Smooth muscle cell (in vitro differentiated cells): ENCODE measurements at regions not wholly inside any gene's neighbourhood (a gene's known extent, or its start where the extent isn't known, plus 50 kb on each side); places are given as distances from the start of the nearest gene placed in this dataset.
A peak's percentile ranks its signal among the peaks of the same experiment; 100 is the strongest.

Experiments
- DNase-seq: peaks from one replicate; lab custom pipeline; 2025; ENCODE audit not compliant: unreplicated experiment; lab: John Stamatoyannopoulos, UW
- H2AFZ ChIP-seq: fragments of 200-600 bp; sonication (generic); 2 replicates; pipeline ENCODE4 v1.6.0; 2016; ENCODE audit warnings: antibody characterized with exemption, low read depth, mild to moderate bottlenecking
- H3F3A ChIP-seq: fragments of 200-600 bp; sonication (generic); 2 replicates; pipeline ENCODE4 v1.6.0; 2017; ENCODE audit warnings: antibody characterized with exemption, low read depth
- H3K27ac ChIP-seq: fragments of 200-600 bp; sonication (generic); 2 replicates; pipeline ENCODE4 v1.5.1; 2016; ENCODE audit warnings: low read depth, mild to moderate bottlenecking
- H3K27me3 ChIP-seq: fragments of 200-600 bp; sonication (generic); 2 replicates; pipeline ENCODE4 v1.6.1; 2016; ENCODE audit warnings: low read depth, mild to moderate bottlenecking
- H3K36me3 ChIP-seq: fragments of 200-600 bp; sonication (generic); 2 replicates; pipeline ENCODE4 v1.5.1; 2016; ENCODE audit warnings: low read depth
- H3K4me1 ChIP-seq: fragments of 200-600 bp; sonication (generic); 2 replicates; pipeline ENCODE4 v1.5.1; 2016; ENCODE audit warnings: low read depth
- H3K4me2 ChIP-seq: fragments of 200-600 bp; sonication (generic); 2 replicates; pipeline ENCODE4 v1.6.0; 2016; ENCODE audit warnings: mild to moderate bottlenecking
- H3K4me3 ChIP-seq: fragments of 200-600 bp; sonication (generic); 2 replicates; pipeline ENCODE4 v1.5.1; 2016; ENCODE audit warnings: mild to moderate bottlenecking
- H3K79me2 ChIP-seq: fragments of 200-600 bp; sonication (generic); 2 replicates; pipeline ENCODE4 v1.6.0; 2016; ENCODE audit warnings: low read depth, mild to moderate bottlenecking
- H3K9ac ChIP-seq: fragments of 200-600 bp; sonication (generic); 2 replicates; pipeline ENCODE4 v1.6.0; 2016; ENCODE audit warnings: low read depth
- H3K9me3 ChIP-seq: fragments of 200-600 bp; sonication (generic); replicated peaks from 2 replicates; pipeline ENCODE4 v1.5.1; 2016; ENCODE audit warnings: low read depth
- H4K20me1 ChIP-seq: fragments of 200-600 bp; sonication (generic); 2 replicates; pipeline ENCODE4 v1.6.0; 2016; ENCODE audit warnings: low read depth
- WGBS: methylation state at CpG from one replicate; pipeline ENCODE4 v1.1.7; 2016; ENCODE audit warnings: low lambda C conversion rate; 5-methylcytosine and 5-hydroxymethylcytosine counted together
- TF ChIP-seq, protein P1 (sequence below): fragments of 200-600 bp; sonication (generic); IDR thresholded peaks from 2 replicates; pipeline ENCODE4 v1.5.1; 2017; ENCODE audit warnings: borderline replicate concordance, mild to moderate bottlenecking, antibody characterized with exemption; ENCODE audit not compliant: insufficient read depth, poor library complexity, severe bottlenecking

- no peaks in the 10 kb centered on the region for H3F3A ChIP-seq
- no peaks in the 10 kb centered on the region for H3K9me3 ChIP-seq
- WGBS: 35% methylated on average over 7 of the region's 7 CpGs
- no peak overlapping the region for H3K4me3 ChIP-seq
- no peak overlapping the region for H3K27ac ChIP-seq
- no peaks in the 10 kb centered on the region for H3K79me2 ChIP-seq
- H3K4me1 ChIP-seq: no peaks in the 10 kb centered on the region
- no peak for DNase-seq
- H2AFZ ChIP-seq: no peak overlapping the region
- no peaks in the 10 kb centered on the region for H3K36me3 ChIP-seq
- H3K4me2 ChIP-seq: no peak overlapping the region
- TF ChIP-seq, protein P1, sequence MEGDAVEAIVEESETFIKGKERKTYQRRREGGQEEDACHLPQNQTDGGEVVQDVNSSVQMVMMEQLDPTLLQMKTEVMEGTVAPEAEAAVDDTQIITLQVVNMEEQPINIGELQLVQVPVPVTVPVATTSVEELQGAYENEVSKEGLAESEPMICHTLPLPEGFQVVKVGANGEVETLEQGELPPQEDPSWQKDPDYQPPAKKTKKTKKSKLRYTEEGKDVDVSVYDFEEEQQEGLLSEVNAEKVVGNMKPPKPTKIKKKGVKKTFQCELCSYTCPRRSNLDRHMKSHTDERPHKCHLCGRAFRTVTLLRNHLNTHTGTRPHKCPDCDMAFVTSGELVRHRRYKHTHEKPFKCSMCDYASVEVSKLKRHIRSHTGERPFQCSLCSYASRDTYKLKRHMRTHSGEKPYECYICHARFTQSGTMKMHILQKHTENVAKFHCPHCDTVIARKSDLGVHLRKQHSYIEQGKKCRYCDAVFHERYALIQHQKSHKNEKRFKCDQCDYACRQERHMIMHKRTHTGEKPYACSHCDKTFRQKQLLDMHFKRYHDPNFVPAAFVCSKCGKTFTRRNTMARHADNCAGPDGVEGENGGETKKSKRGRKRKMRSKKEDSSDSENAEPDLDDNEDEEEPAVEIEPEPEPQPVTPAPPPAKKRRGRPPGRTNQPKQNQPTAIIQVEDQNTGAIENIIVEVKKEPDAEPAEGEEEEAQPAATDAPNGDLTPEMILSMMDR: peak; percentile 58
- H3K27me3 ChIP-seq: no peaks in the 10 kb centered on the region
- no peak overlapping the region for H3K9ac ChIP-seq
- no peaks in the 10 kb centered on the region for H4K20me1 ChIP-seq
These were observed 529.8 kb upstream of the VRK2 start for GRCh38 chr2:57516698-57517340.

GRCh38 chr2:57523304-57523703, 523.3 kb upstream of the VRK2 start:
- no peaks in the 10 kb centered on the region for H3K79me2 ChIP-seq
- no peaks in the 10 kb centered on the region for H4K20me1 ChIP-seq
- H3K27ac ChIP-seq: no peak overlapping the region
- H3K4me1 ChIP-seq: no peaks in the 10 kb centered on the region
- H3K9ac ChIP-seq: no peak overlapping the region
- WGBS: 77% methylated on average over 1 of the region's 1 CpG
- H3K4me2 ChIP-seq: no peak overlapping the region
- H3K27me3 ChIP-seq: no peaks in the 10 kb centered on the region
- H3F3A ChIP-seq: no peaks in the 10 kb centered on the region
- TF ChIP-seq, protein P1: no peak
- no peak overlapping the region for H2AFZ ChIP-seq
- no peaks in the 10 kb centered on the region for H3K9me3 ChIP-seq
- no peaks in the 10 kb centered on the region for H3K36me3 ChIP-seq
- H3K4me3 ChIP-seq: no peak overlapping the region
- DNase-seq: no peak

- Histone ChIP-seq H3K9me3 (no peaks in the 10 kb centered on the region), H3K27ac (no peak overlapping the region), H3K4me1 (no peaks in the 10 kb centered on the region), H3K27me3 (no peaks in the 10 kb centered on the region), H3F3A (no peaks in the 10 kb centered on the region), H3K9ac (no peak overlapping the region), H4K20me1 (no peaks in the 10 kb centered on the region), H3K4me3 (no peak overlapping the region), H3K36me3 (no peaks in the 10 kb centered on the region), H3K79me2 (no peaks in the 10 kb centered on the region), H3K4me2 (no peak overlapping the region), H2AFZ (no peak overlapping the region)
- no peak for DNase-seq
- TF ChIP-seq, protein P1: no peak
- 100% methylated on average over 1 of the region's 1 CpG for WGBS
These were observed 518.9 kb upstream of the VRK2 start for GRCh38 chr2:57527685-57528084.

- H3K36me3 ChIP-seq: no peaks in the 10 kb centered on the region
- H3K9ac ChIP-seq: no peak overlapping the region
- H3K27me3 ChIP-seq: no peaks in the 10 kb centered on the region
- H4K20me1 ChIP-seq: no peaks in the 10 kb centered on the region
- H3K4me2 ChIP-seq: no peak overlapping the region
- H3K4me3 ChIP-seq: no peak overlapping the region
- no peak for DNase-seq
- 92% methylated on average over 3 of the region's 3 CpGs for WGBS
- TF ChIP-seq, protein P1: no peak
- H3K27ac ChIP-seq: no peak overlapping the region
- H3K79me2 ChIP-seq: no peaks in the 10 kb centered on the region
- H3F3A ChIP-seq: no peaks in the 10 kb centered on the region
- H2AFZ ChIP-seq: no peak overlapping the region
- no peaks in the 10 kb centered on the region for H3K4me1 ChIP-seq
- H3K9me3 ChIP-seq: no peaks in the 10 kb centered on the region
These were observed 518.1 kb upstream of the VRK2 start for GRCh38 chr2:57528499-57528898.
